ENCODE measurements at regions not wholly inside any gene's neighbourhood (a gene's known extent, or its start where the extent isn't known, plus 50 kb on each side); places are given as distances from the start of the nearest gene placed in this dataset.

DNA sequence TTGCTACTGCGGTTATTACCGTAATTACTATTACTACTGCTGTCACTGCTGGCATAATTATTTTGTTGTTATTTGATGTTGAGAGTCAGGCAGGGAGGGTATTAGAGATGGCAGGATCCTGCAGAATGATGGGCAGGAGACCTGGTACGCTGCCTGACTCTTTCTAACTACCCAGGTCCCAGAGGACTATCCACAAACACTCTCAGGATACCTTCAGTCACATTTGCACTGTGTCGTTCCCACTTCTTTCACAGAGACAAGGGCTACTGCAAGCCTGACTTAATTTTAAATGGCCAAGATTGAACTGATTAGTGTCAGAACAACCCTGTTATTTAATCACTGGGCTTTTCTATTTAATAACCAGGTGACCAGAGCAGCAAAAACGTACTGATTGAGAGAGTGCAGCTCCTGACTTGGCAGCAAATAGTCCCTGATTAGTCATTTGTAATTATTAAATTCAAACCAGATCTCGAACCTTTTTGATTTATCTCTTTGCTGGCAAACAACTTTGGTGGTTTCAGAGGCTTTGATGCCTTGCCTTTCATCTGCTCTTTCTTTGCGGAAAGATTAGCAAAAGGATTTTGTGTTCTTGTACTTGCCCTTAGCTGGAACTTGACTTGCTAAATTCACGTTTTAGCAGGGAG, 88.8 kb upstream of the ARHGEF3 start:
- Histone ChIP-seq H4K20me1 (ENCODE audit: insufficient read depth) (no peaks in the 10 kb centered on the region), H3K4me2 (ENCODE audit: low read length) (no peak overlapping the region), H3K27me3 (ENCODE audit: insufficient read depth, low read length) (no peaks in the 10 kb centered on the region), H3K4me1 (ENCODE audit: control insufficient read depth in 1 of 2, insufficient read depth in 2 of 2, low read length in 2 of 2) (peaks cover 6 to 9% of the 10 kb centered on the region in 2 experiments; a peak in 2 of 4 replicates), H3K4me3 (replicated peaks in 1 of 2; ENCODE audit: low read depth in 1 of 2, low read length in 2 of 2) (no peak overlapping the region), H3K9ac (ENCODE audit: low read length) (no peak overlapping the region), H3K9me2 (ENCODE audit: insufficient read depth) (no peaks in the 10 kb centered on the region), H2AFZ (ENCODE audit: low read depth, low read length, poor library complexity, severe bottlenecking) (no peak overlapping the region), H3K9me3 (ENCODE audit: control insufficient read depth in 1 of 2, insufficient read depth in 1 of 2, low read depth in 1 of 2, low read length in 2 of 2) (no peaks in the 10 kb centered on the region), H3K79me2 (ENCODE audit: insufficient read depth, low read length) (no peaks in the 10 kb centered on the region), H3K36me3 (ENCODE audit: control insufficient read depth in 1 of 2, insufficient read depth in 2 of 2, low read length in 2 of 2) (no peaks in the 10 kb centered on the region), H3K27ac (ENCODE audit: low read depth, low read length) (no peak overlapping the region)
- ChIA-PET CTCF (no interaction called here), POLR2A (no interaction called here), RAD21 (ENCODE audit: low non-redundant PET in 1 of 2, low total read pairs in 2 of 2, uncharacterized antibody in 2 of 2, unreplicated experiment in 2 of 2) (no interaction called here)
- BruUV-seq (replicated peaks): no TSS peak
- TF ChIP-seq ZNF274 (IDR thresholded peaks at IDR 0.05; ENCODE audit: low read depth, low read length) (no peak), ZFX (IDR thresholded peaks at IDR 0.05) (no peak)
- intact Hi-C loops (cut with micrococcal nuclease): no loop called here
- ATAC-seq (no peak), DNase-seq (ENCODE audit: low read depth, low spot score) (no peak)

DNA sequence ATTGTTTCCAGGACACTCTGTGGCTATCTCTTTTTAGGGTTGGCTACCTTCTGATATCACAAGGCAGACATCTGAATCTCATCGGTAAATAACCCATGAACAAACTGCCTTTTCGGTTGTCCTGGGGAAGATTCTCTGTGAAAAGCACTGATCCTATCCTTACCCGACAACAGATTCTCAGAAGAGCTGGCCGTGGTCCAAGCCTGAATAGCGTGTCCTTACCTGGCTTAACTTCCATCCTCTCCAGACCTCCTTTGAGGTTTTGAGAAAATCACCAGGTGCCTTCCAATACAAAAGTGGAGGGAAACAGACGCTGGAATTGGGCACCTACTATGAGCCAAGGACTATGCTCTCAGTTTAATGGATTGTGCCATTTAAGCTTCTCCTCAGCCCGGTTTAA, 87.4 kb upstream of the ARHGEF3 start:
- ChIA-PET CTCF (no interaction called here), POLR2A (no interaction called here), RAD21 (ENCODE audit: low non-redundant PET in 1 of 2, low total read pairs in 2 of 2, uncharacterized antibody in 2 of 2, unreplicated experiment in 2 of 2) (no interaction called here)
- Histone ChIP-seq H3K9me2 (ENCODE audit: insufficient read depth) (no peaks in the 10 kb centered on the region), H4K20me1 (ENCODE audit: insufficient read depth) (no peaks in the 10 kb centered on the region), H3K79me2 (ENCODE audit: insufficient read depth, low read length) (no peaks in the 10 kb centered on the region), H3K27me3 (ENCODE audit: insufficient read depth, low read length) (no peaks in the 10 kb centered on the region), H3K27ac (ENCODE audit: low read depth, low read length) (no peak overlapping the region), H2AFZ (ENCODE audit: low read depth, low read length, poor library complexity, severe bottlenecking) (no peak overlapping the region), H3K4me3 (replicated peaks in 1 of 2; ENCODE audit: low read depth in 1 of 2, low read length in 2 of 2) (no peak overlapping the region), H3K4me2 (ENCODE audit: low read length) (no peak overlapping the region), H3K36me3 (ENCODE audit: control insufficient read depth in 1 of 2, insufficient read depth in 2 of 2, low read length in 2 of 2) (no peaks in the 10 kb centered on the region), H3K4me1 (ENCODE audit: control insufficient read depth in 1 of 2, insufficient read depth in 2 of 2, low read length in 2 of 2) (peaks cover 8 to 18% of the 10 kb centered on the region in 2 experiments; a peak in 3 of 4 replicates), H3K9me3 (ENCODE audit: control insufficient read depth in 1 of 2, insufficient read depth in 1 of 2, low read depth in 1 of 2, low read length in 2 of 2) (no peaks in the 10 kb centered on the region), H3K9ac (ENCODE audit: low read length) (no peak overlapping the region)
- intact Hi-C loops (cut with micrococcal nuclease): no loop called here
- no TSS peak for BruUV-seq (replicated peaks)
- DNase-seq (ENCODE audit: low read depth, low spot score) (no peak), ATAC-seq (no peak)
- TF ChIP-seq FOSL1 (IDR thresholded peaks at IDR 0.05; ENCODE audit: low read depth) (no peak), EGR1 (IDR thresholded peaks at IDR 0.05; ENCODE audit: low read depth) (no peak), CBX3 (IDR thresholded peaks at IDR 0.05; ENCODE audit: low read depth) (no peak), SIN3A (IDR thresholded peaks at IDR 0.05; ENCODE audit: low read depth) (no peak), CEBPB (IDR thresholded peaks at IDR 0.05; ENCODE audit: low read depth) (no peak), JUND (IDR thresholded peaks at IDR 0.05) (no peak), ELF1 (IDR thresholded peaks at IDR 0.05; ENCODE audit: borderline replicate concordance, low read depth) (no peak)
- TF ChIP-seq, protein P1, sequence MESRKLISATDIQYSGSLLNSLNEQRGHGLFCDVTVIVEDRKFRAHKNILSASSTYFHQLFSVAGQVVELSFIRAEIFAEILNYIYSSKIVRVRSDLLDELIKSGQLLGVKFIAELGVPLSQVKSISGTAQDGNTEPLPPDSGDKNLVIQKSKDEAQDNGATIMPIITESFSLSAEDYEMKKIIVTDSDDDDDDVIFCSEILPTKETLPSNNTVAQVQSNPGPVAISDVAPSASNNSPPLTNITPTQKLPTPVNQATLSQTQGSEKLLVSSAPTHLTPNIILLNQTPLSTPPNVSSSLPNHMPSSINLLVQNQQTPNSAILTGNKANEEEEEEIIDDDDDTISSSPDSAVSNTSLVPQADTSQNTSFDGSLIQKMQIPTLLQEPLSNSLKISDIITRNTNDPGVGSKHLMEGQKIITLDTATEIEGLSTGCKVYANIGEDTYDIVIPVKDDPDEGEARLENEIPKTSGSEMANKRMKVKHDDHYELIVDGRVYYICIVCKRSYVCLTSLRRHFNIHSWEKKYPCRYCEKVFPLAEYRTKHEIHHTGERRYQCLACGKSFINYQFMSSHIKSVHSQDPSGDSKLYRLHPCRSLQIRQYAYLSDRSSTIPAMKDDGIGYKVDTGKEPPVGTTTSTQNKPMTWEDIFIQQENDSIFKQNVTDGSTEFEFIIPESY (IDR thresholded peaks at IDR 0.05; ENCODE audit: extremely low read depth, insufficient replicate concordance, low read length): no peak
- TF ChIP-seq, protein P2, sequence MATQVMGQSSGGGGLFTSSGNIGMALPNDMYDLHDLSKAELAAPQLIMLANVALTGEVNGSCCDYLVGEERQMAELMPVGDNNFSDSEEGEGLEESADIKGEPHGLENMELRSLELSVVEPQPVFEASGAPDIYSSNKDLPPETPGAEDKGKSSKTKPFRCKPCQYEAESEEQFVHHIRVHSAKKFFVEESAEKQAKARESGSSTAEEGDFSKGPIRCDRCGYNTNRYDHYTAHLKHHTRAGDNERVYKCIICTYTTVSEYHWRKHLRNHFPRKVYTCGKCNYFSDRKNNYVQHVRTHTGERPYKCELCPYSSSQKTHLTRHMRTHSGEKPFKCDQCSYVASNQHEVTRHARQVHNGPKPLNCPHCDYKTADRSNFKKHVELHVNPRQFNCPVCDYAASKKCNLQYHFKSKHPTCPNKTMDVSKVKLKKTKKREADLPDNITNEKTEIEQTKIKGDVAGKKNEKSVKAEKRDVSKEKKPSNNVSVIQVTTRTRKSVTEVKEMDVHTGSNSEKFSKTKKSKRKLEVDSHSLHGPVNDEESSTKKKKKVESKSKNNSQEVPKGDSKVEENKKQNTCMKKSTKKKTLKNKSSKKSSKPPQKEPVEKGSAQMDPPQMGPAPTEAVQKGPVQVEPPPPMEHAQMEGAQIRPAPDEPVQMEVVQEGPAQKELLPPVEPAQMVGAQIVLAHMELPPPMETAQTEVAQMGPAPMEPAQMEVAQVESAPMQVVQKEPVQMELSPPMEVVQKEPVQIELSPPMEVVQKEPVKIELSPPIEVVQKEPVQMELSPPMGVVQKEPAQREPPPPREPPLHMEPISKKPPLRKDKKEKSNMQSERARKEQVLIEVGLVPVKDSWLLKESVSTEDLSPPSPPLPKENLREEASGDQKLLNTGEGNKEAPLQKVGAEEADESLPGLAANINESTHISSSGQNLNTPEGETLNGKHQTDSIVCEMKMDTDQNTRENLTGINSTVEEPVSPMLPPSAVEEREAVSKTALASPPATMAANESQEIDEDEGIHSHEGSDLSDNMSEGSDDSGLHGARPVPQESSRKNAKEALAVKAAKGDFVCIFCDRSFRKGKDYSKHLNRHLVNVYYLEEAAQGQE (IDR thresholded peaks at IDR 0.05; ENCODE audit: low read depth): no peak

Data from HCT116 (cell line).